Type B pancreatic cell (in vitro differentiated cells): ENCODE measurements at regions not wholly inside any gene's neighbourhood (a gene's known extent, or its start where the extent isn't known, plus 50 kb on each side); places are given as distances from the start of the nearest gene placed in this dataset.

Experiments used
- DNase-seq: peaks from one replicate; pipeline ENCODE4 v3.0.0; 2021; ENCODE audit warnings: mixed read lengths; ENCODE audit not compliant: unreplicated experiment; ENCODE audit errors: extremely low spot score
- H3K27ac Mint-ChIP-seq: 2 replicates; pipeline ENCODE4 v1.8.0; 2021; ENCODE audit warnings: mild to moderate bottlenecking, mixed read lengths
- H3K27me3 Mint-ChIP-seq: 2 replicates; pipeline ENCODE4 v1.8.0; 2021; ENCODE audit warnings: mixed read lengths
- H3K36me3 Mint-ChIP-seq: 2 replicates; pipeline ENCODE4 v1.8.0; 2021; ENCODE audit warnings: mixed read lengths
- H3K4me1 Mint-ChIP-seq: one replicate; pipeline ENCODE4 v1.8.0; 2021; ENCODE audit warnings: mixed read lengths; ENCODE audit not compliant: unreplicated experiment
- H3K4me3 Mint-ChIP-seq: 2 replicates; pipeline ENCODE4 v1.8.0; 2021; ENCODE audit warnings: mild to moderate bottlenecking, mixed read lengths
- H3K9me3 Mint-ChIP-seq: 2 replicates; pipeline ENCODE4 v1.8.0; 2021; ENCODE audit warnings: mixed read lengths
- CTCF ChIP-seq: fragments of 200-600 bp; sonication (generic); conservative IDR thresholded peaks from 2 replicates; pipeline ENCODE4 v1.5.0; 2021; ENCODE audit warnings: antibody characterized with exemption, mild to moderate bottlenecking

- Mint-ChIP-seq H3K27ac (no peak overlapping the region), H3K4me3 (no peak overlapping the region)
These were observed 864.6 kb upstream of the SEL1L start for GRCh38 chr14:82398256-82398655.

GRCh38 chr14:82403987-82404386, 870.3 kb upstream of the SEL1L start:
- H3K36me3 Mint-ChIP-seq, result no peaks in the 10 kb centered on the region
- H3K27me3 Mint-ChIP-seq, result peaks cover 3% of the 10 kb centered on the region
- no peaks in the 10 kb centered on the region for H3K9me3 Mint-ChIP-seq
- no peak for TF ChIP-seq CTCF
- DNase-seq, result no peak
- no peak overlapping the region for H3K27ac Mint-ChIP-seq
- H3K4me1 Mint-ChIP-seq, result no peaks in the 10 kb centered on the region
- no peak overlapping the region for H3K4me3 Mint-ChIP-seq

More at GRCh38 chr14:82398256-82398655, 864.6 kb upstream of the SEL1L start:
- TF ChIP-seq CTCF, result no peak
- Mint-ChIP-seq H3K27me3 (peaks cover 3% of the 10 kb centered on the region), H3K4me1 (peaks cover 13% of the 10 kb centered on the region), H3K9me3 (no peaks in the 10 kb centered on the region), H3K36me3 (no peaks in the 10 kb centered on the region)
- DNase-seq, result no peak

- Mint-ChIP-seq H3K27me3 (no peaks in the 10 kb centered on the region), H3K4me1 (no peaks in the 10 kb centered on the region), H3K36me3 (no peaks in the 10 kb centered on the region), H3K4me3 (no peak overlapping the region), H3K9me3 (no peaks in the 10 kb centered on the region), H3K27ac (no peak overlapping the region)
- DNase-seq, result no peak
- no peak for TF ChIP-seq CTCF
These were observed 876.4 kb upstream of the SEL1L start for GRCh38 chr14:82410064-82410463.

- Mint-ChIP-seq H3K4me3 (no peak overlapping the region), H3K4me1 (no peaks in the 10 kb centered on the region), H3K9me3 (no peaks in the 10 kb centered on the region), H3K27me3 (no peaks in the 10 kb centered on the region), H3K36me3 (no peaks in the 10 kb centered on the region), H3K27ac (no peak overlapping the region)
- no peak for DNase-seq
- TF ChIP-seq CTCF, result no peak
These were observed 877.6 kb upstream of the SEL1L start for GRCh38 chr14:82411298-82411697.

GRCh38 chr14:82412545-82412944, 878.9 kb upstream of the SEL1L start:
- Mint-ChIP-seq H3K27me3 (no peaks in the 10 kb centered on the region), H3K27ac (no peak overlapping the region), H3K36me3 (no peaks in the 10 kb centered on the region), H3K9me3 (no peaks in the 10 kb centered on the region), H3K4me3 (no peak overlapping the region), H3K4me1 (no peaks in the 10 kb centered on the region)
- no peak for DNase-seq
- no peak for TF ChIP-seq CTCF
